Glomerular endothelial cell (primary cell): ENCODE measurements at regions not wholly inside any gene's neighbourhood (a gene's known extent, or its start where the extent isn't known, plus 50 kb on each side); places are given as distances from the start of the nearest gene placed in this dataset.
A peak's percentile ranks its signal among the peaks of the same experiment; 100 is the strongest.
"Not testable (repeated sequence)": the region's sequence is repeated elsewhere in the genome, so short reads cannot be mapped to it uniquely, and the experiment has no call there.

Experiments
- DNase-seq: peaks from one replicate; pipeline ENCODE4 v3.0.0-alpha.2; 2011; ENCODE audit warnings: low read depth, low spot score; ENCODE audit errors: extremely low read depth

GRCh38 chr9:32200241-32200640 is 184.2 kb upstream of the ACO1 start:
- DNase-seq: no peak

GRCh38 chr9:32200896-32201295 is 183.5 kb upstream of the ACO1 start:
- no peak for DNase-seq

GRCh38 chr9:32209164-32209563 is 175.3 kb upstream of the ACO1 start:
- not testable (repeated sequence) for DNase-seq

GRCh38 chr9:32218100-32218767 is 166.2 kb upstream of the ACO1 start:
- no peak for DNase-seq

GRCh38 chr9:32220750-32221149 is 163.7 kb upstream of the ACO1 start:
- no peak for DNase-seq

GRCh38 chr9:32234451-32234850 is 150.0 kb upstream of the ACO1 start:
- DNase-seq: no peak

- no peak for DNase-seq
Measured at GRCh38 chr9:32247168-32247567, 137.3 kb upstream of the ACO1 start.

- DNase-seq: no peak
Measured at GRCh38 chr9:32248189-32248712, 136.2 kb upstream of the ACO1 start.

- peak; percentile 2 for DNase-seq
Measured at GRCh38 chr9:32251539-32251938, 132.9 kb upstream of the ACO1 start.

GRCh38 chr9:32253731-32254130 is 130.7 kb upstream of the ACO1 start:
- DNase-seq: no peak

- DNase-seq: no peak
Measured at GRCh38 chr9:32255026-32255425, 129.4 kb upstream of the ACO1 start.

- no peak for DNase-seq
Measured at GRCh38 chr9:32258482-32258881, 126.0 kb upstream of the ACO1 start.

GRCh38 chr9:32260151-32260862 is 124.1 kb upstream of the ACO1 start:
- DNase-seq: no peak

- DNase-seq: no peak
Measured at GRCh38 chr9:32264170-32264864, 120.1 kb upstream of the ACO1 start.

- no peak for DNase-seq
Measured at GRCh38 chr9:32265037-32265436, 119.4 kb upstream of the ACO1 start.

GRCh38 chr9:32278991-32279390 is 105.5 kb upstream of the ACO1 start:
- no peak for DNase-seq

- no peak for DNase-seq
Measured at GRCh38 chr9:32289756-32290155, 94.7 kb upstream of the ACO1 start.

GRCh38 chr9:32291370-32291769 is 93.1 kb upstream of the ACO1 start:
- no peak for DNase-seq

GRCh38 chr9:32292611-32293010 is 91.8 kb upstream of the ACO1 start:
- DNase-seq: no peak

GRCh38 chr9:32293091-32293490 is 91.4 kb upstream of the ACO1 start:
- no peak for DNase-seq

- no peak for DNase-seq
Measured at GRCh38 chr9:32294106-32294505, 90.3 kb upstream of the ACO1 start.

- DNase-seq: no peak
Measured at GRCh38 chr9:32300373-32300772, 84.1 kb upstream of the ACO1 start.
